ENCODE measurements at regions not wholly inside any gene's neighbourhood (a gene's known extent, or its start where the extent isn't known, plus 50 kb on each side); places are given as distances from the start of the nearest gene placed in this dataset.

GRCh38 chr5:89384391-89384790 lies 501.4 kb upstream of the MEF2C start:
- no peak overlapping the region for H3K4me3 ChIP-seq (ENCODE audit: low read length)
- no peak for TF ChIP-seq CTCF (conservative IDR thresholded peaks at IDR 0.05; ENCODE audit: low read depth, low read length)
- no peak for DNase-seq (ENCODE audit: low read depth)

GRCh38 chr5:89380635-89381034 lies 497.7 kb upstream of the MEF2C start:
- DNase-seq (ENCODE audit: low read depth) = no peak
- no peak for TF ChIP-seq CTCF (conservative IDR thresholded peaks at IDR 0.05; ENCODE audit: low read depth, low read length)
- no peak overlapping the region for H3K4me3 ChIP-seq (ENCODE audit: low read length)

GRCh38 chr5:89377767-89378455 lies 494.9 kb upstream of the MEF2C start:
- no peak overlapping the region for H3K4me3 ChIP-seq (ENCODE audit: low read length)
- TF ChIP-seq CTCF (conservative IDR thresholded peaks at IDR 0.05; ENCODE audit: low read depth, low read length) = no peak
- DNase-seq (ENCODE audit: low read depth) = no peak

DNA sequence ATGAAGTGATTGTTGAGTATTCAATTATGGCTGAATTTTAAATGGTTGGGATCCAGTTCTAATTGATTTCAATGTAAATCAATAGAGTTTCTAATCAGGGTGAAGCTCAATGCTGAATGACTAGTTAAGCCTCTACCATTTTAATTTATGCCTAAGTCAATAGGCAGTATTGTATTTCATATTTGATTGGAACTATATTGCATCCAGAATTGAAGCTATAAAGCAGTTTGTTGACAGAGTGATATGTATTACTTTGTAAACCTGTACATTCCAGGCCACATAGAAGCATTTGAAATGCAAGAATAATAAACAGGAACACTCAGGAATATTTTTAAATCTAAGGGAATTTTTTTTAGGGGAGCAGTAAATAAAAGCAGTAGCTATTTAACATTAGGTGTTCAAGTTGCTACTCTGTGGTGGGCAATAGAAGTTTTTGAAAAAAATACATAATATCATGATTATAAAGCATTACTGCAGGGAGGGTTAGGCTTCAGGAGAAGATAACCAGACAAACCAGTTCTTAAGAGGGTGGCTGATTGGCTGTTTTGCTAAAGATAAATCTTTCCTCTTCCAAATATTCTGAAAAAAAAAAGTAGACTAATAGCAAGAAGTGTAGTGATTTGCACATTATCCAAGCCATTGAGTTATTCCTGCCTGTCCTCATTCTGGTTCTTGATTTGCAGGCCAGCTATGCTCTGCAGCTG lies 492.0 kb upstream of the MEF2C start:
- DNase-seq (ENCODE audit: low read depth) = no peak
- TF ChIP-seq CTCF (conservative IDR thresholded peaks at IDR 0.05; ENCODE audit: low read depth, low read length) = no peak
- H3K4me3 ChIP-seq (ENCODE audit: low read length) = no peak overlapping the region

GRCh38 chr5:89374144-89374784 lies 491.3 kb upstream of the MEF2C start:
- TF ChIP-seq CTCF (conservative IDR thresholded peaks at IDR 0.05; ENCODE audit: low read depth, low read length) = no peak
- no peak for DNase-seq (ENCODE audit: low read depth)
- no peak overlapping the region for H3K4me3 ChIP-seq (ENCODE audit: low read length)

DNA sequence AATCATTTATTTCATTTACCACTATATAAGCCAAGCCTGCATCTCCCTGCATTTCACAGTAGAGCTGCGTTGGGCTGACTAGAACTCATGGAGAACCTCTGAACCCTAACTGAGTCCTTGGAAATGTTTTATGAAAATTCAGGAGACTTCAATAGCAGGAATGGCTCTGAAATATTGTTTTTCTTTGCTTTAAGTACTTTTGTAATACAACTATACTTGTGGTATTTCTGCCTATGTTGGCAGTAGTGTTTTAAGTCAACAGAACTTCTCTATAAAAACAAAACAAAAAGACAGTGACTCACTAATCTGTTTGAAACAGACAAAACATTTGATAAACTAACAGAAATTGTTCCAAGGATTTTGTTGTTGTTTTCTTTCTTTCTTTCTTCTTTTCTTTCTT lies 489.2 kb upstream of the MEF2C start:
- DNase-seq (ENCODE audit: low read depth) = no peak
- no peak for TF ChIP-seq CTCF (conservative IDR thresholded peaks at IDR 0.05; ENCODE audit: low read depth, low read length)
- H3K4me3 ChIP-seq (ENCODE audit: low read length) = no peak overlapping the region

Data from retinal pigment epithelial cell (primary cell).